Transverse colon (tissue), 4 donors: ENCODE measurements at regions not wholly inside any gene's neighbourhood (a gene's known extent, or its start where the extent isn't known, plus 50 kb on each side); places are given as distances from the start of the nearest gene placed in this dataset.

ENCODE experiments used
- DNase-seq: peaks from one replicate; pipeline ENCODE4 v3.0.0-alpha.2; 2019
- H3K27ac ChIP-seq, 4 donors: fragments of 200-600 bp; sonication (generic); 2 replicates each; pipeline ENCODE4 v1.5.1; 2016 to 2018; ENCODE audit warnings: inconsistent platforms in 4 of 4
- H3K27me3 ChIP-seq: fragments of 200-600 bp; sonication (generic); 2 replicates; pipeline ENCODE4 v1.5.1; 2017; ENCODE audit warnings: inconsistent platforms
- H3K36me3 ChIP-seq, 4 donors: fragments of 200-600 bp; sonication (generic); 2 replicates each; pipeline ENCODE4 v1.5.1; 2017 to 2019; ENCODE audit warnings: inconsistent platforms in 4 of 4
- H3K4me1 ChIP-seq, 4 donors: fragments of 200-600 bp; sonication (generic); 2 replicates each; pipeline ENCODE4 v1.5.1; 2017 to 2020; ENCODE audit warnings: inconsistent platforms in 4 of 4
- H3K4me3 ChIP-seq, 4 donors: fragments of 200-600 bp; sonication (generic); 1 replicate in 1 of 4; 2 replicates in 3 of 4; pipeline versions ENCODE4 v1.5.1 to v1.6.1; 2017 to 2019; ENCODE audit warnings: inconsistent platforms in 4 of 4
- H3K9me3 ChIP-seq, 2 donors: fragments of 200-600 bp; sonication (generic); 2 replicates each; pipeline ENCODE4 v1.5.1; 2017 to 2019; ENCODE audit warnings: inconsistent platforms in 2 of 2
- EP300 ChIP-seq: sonication (generic); formaldehyde crosslinking; IDR thresholded peaks from one replicate; pipeline ENCODE4 v1.6.1; 2017; ENCODE audit warnings: antibody characterized with exemption, low read depth
- POLR2A ChIP-seq: fragments of 450-650 bp; IDR thresholded peaks from one replicate; pipeline ENCODE4 v1.6.1; 2016; ENCODE audit warnings: antibody characterized with exemption, mild to moderate bottlenecking, moderate library complexity
- POLR2AphosphoS5 ChIP-seq, 3 donors: sonication (generic); formaldehyde crosslinking; IDR thresholded peaks; one replicate each; pipeline ENCODE4 v1.6.1; 2016; ENCODE audit warnings: antibody characterized with exemption in 3 of 3
- WGBS, 2 donors: methylation state at CpG; one replicate each; pipeline ENCODE4 v1.1.5; 2018; ENCODE audit warnings: low coverage in 1 of 2; 5-methylcytosine and 5-hydroxymethylcytosine counted together
- in situ Hi-C, 4 donors: fragments of 200-750 bp; cut with MboI; loops; one replicate each; pipeline versions ENCODE4 v1.15.0 to v1.15.1; 2017; ENCODE audit warnings: low sequenced_read_pairs in 3 of 4, low pct_ligation_motif_present in 1 of 4, low pct_unique_long_range_greater_than_20kb in 1 of 4
- intact Hi-C: fragments of 100-400 bp; cut with DNase I; formaldehyde crosslinking; loops from one replicate; pipeline ENCODE4 v1.15.1; 2023; ENCODE audit warnings: low total_unique reads
- TF ChIP-seq, protein P1 (sequence below), 5 experiments: fragments of 200-600 bp in 3 of 5; fragments of 450-650 bp in 2 of 5; sonication (generic) in 3 of 5; IDR thresholded peaks; 1 replicate in 2 of 5; 2 replicates in 3 of 5; pipeline ENCODE4 v1.5.1; 2016 to 2017; ENCODE audit warnings: antibody characterized with exemption in 5 of 5, inconsistent platforms in 3 of 5, mild to moderate bottlenecking in 2 of 5, moderate library complexity in 1 of 5

DNA sequence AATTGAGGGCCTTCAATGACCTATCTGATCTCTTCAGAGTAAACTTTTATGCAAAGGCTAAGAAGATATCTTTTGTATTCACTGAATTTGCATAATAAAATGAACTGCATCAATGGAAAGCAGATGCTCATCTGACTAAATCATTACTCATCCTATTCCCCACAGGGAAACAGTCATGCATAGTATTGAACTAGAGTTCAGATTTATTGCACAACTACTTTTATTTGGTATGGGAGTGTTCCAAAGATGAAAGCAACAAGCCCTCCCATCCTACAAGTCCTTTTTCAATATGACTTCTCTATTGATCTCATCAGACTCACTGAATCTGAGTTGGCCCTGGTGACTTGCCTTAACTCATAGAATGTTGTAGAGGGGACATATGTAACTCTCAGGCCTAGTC lies 159.8 kb downstream of the KITLG start:
- Histone ChIP-seq H3K27ac (no peak overlapping the region), H3K27me3 (no peaks in the 10 kb centered on the region), H3K36me3 (no peaks in the 10 kb centered on the region), H3K4me3 (no peak overlapping the region), H3K4me1 (no peaks in the 10 kb centered on the region), H3K9me3 (no peaks in the 10 kb centered on the region)
- intact Hi-C loops (no loop called here), in situ Hi-C loops (no loop called here)
- TF ChIP-seq EP300 (no peak), POLR2A (no peak), POLR2AphosphoS5 (IDR thresholded peaks at IDR 0.05) (peak in 2 of 3 donors; percentile 12 to 20)
- TF ChIP-seq, protein P1, sequence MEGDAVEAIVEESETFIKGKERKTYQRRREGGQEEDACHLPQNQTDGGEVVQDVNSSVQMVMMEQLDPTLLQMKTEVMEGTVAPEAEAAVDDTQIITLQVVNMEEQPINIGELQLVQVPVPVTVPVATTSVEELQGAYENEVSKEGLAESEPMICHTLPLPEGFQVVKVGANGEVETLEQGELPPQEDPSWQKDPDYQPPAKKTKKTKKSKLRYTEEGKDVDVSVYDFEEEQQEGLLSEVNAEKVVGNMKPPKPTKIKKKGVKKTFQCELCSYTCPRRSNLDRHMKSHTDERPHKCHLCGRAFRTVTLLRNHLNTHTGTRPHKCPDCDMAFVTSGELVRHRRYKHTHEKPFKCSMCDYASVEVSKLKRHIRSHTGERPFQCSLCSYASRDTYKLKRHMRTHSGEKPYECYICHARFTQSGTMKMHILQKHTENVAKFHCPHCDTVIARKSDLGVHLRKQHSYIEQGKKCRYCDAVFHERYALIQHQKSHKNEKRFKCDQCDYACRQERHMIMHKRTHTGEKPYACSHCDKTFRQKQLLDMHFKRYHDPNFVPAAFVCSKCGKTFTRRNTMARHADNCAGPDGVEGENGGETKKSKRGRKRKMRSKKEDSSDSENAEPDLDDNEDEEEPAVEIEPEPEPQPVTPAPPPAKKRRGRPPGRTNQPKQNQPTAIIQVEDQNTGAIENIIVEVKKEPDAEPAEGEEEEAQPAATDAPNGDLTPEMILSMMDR (IDR thresholded peaks at IDR 0.05) = no peak
- DNase-seq = no peak

DNA sequence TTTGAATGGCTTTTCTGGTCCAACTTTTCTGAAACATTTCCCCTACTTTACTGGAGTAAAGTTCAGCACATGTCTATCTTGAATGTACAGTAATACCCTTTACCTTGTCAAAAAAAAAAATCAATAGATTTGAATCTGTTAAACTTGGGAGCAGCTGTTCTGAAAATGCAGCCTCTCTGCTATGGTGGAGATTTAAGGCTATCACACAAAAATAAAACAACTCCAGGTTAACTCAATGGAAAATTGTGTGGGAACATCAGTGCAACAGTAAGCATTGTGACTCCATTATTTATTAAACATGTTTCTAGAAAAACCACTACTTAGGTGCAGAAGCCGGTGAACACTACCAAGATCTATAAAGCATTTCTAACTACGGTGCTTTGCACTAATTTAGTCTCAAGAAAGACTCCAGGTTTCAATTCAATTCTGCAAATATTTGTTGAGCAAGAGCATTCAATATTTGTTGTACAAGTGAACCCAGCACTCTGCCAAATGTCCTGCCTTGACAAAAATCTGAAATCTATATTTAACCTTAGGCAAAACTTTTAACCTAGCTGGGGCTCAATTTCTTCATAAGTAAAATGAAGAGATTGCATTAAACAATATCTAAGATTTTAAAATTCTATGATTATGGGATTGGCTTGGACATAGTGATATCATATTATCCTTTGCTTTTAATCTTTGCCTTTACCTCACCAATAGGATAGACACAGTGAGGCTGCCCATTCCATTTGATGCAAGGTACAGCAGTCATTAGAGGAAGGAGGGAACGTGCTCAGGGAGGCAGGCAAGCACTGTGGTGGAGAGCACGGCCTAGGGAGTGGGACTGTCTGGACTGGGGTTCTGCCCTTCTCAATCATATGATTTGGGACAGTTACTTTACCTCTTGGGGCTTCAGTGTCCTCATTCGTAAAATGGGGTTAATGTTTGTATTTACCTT lies 155.2 kb downstream of the KITLG start:
- WGBS, 2 donors = 64 to 82% methylated on average over 5 of the region's 5 CpGs
- no peak for DNase-seq
- no peak for TF ChIP-seq EP300
- TF ChIP-seq POLR2AphosphoS5 (IDR thresholded peaks at IDR 0.05) = no peak
- TF ChIP-seq POLR2A = no peak
- TF ChIP-seq, protein P1 (IDR thresholded peaks at IDR 0.05) = no peak
- intact Hi-C loops (no loop called here), in situ Hi-C loops (no loop called here)
- Histone ChIP-seq H3K27ac (no peak overlapping the region), H3K9me3 (no peaks in the 10 kb centered on the region), H3K4me3 (no peak overlapping the region), H3K27me3 (no peaks in the 10 kb centered on the region), H3K4me1 (no peaks in the 10 kb centered on the region), H3K36me3 (no peaks in the 10 kb centered on the region)

DNA sequence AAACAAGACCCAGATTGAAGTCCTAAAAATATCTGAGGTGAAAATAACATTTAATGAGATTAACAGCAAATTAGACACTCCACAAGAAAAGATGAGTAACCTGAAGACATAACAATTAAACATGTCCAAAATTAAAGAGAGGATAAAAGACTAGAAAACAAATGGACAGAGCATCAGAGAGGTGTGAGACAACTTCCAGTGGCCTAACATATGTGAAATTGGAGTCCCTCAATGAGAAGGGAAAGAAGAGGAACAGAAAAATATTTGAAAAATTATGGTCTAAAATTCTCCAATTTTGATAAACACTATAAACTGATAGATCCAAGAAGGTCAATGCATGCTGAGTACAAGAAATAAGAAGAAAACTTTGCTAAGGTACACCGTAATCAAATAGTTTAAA lies 151.9 kb downstream of the KITLG start:
- no peak overlapping the region for H3K4me3 ChIP-seq
- in situ Hi-C loops = no loop called here
- intact Hi-C loops = no loop called here
- no peaks in the 10 kb centered on the region for H3K27me3 ChIP-seq
- no peaks in the 10 kb centered on the region for H3K4me1 ChIP-seq
- no peak for DNase-seq
- no peak overlapping the region for H3K27ac ChIP-seq
- no peaks in the 10 kb centered on the region for H3K36me3 ChIP-seq
- no peak for TF ChIP-seq POLR2A
- TF ChIP-seq, protein P1 (IDR thresholded peaks at IDR 0.05) = no peak
- no peak for TF ChIP-seq POLR2AphosphoS5 (IDR thresholded peaks at IDR 0.05)
- no peak for TF ChIP-seq EP300
- H3K9me3 ChIP-seq = no peaks in the 10 kb centered on the region
- WGBS, 2 donors = 100% methylated on average over 1 of the region's 1 CpG

DNA sequence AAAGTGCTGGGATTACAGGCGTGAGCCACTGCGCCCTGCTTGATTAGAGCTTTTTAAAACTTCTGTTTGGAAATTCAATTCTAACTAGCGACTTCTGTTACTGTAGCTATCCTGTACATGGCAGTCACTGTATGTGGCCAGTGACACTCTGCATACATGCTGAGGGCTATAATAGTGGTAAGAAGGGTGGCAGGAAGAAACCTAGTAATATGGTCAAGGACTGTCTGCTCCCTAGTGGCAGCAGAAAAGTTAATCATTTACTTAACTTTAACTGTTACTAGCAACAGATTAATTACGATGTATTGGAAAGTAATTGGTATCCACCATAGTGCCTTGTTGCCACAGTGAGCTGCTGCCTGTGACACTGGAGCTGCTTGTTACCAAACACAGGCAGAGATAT lies 149.0 kb downstream of the KITLG start:
- no peak overlapping the region for H3K27ac ChIP-seq

More for the DNA sequence above, 149.0 kb downstream of the KITLG start:
- Histone ChIP-seq H3K9me3 (no peaks in the 10 kb centered on the region), H3K4me3 (no peak overlapping the region), H3K36me3 (no peaks in the 10 kb centered on the region), H3K27me3 (no peaks in the 10 kb centered on the region), H3K4me1 (peaks cover 0 to 5% (median 0%) of the 10 kb centered on the region in 4 donors)
- 85% methylated on average over 4 of the region's 4 CpGs; no CpG with 5 or more reads in 1 of the 2 donors for WGBS, 2 donors
- intact Hi-C loops = no loop called here
- DNase-seq = no peak
- TF ChIP-seq POLR2A (no peak), EP300 (no peak), POLR2AphosphoS5 (IDR thresholded peaks at IDR 0.05) (no peak)
- TF ChIP-seq, protein P1 (IDR thresholded peaks at IDR 0.05) = no peak
- in situ Hi-C loops = no loop called here
